GM23338 (cell line): ENCODE measurements at regions not wholly inside any gene's neighbourhood (a gene's known extent, or its start where the extent isn't known, plus 50 kb on each side); places are given as distances from the start of the nearest gene placed in this dataset.

Experiments
- ATAC-seq: fragments of 200-7000 bp; cut with Tn5 transposase; 3 replicates; pipeline ENCODE4 v1.9.1; 2020
- DNase-seq: peaks from one replicate; pipeline ENCODE4 v3.0.0-alpha.2; 2015; ENCODE audit warnings: low spot score
- H2AFZ ChIP-seq: fragments of 200-600 bp; sonication (generic); 2 replicates; pipeline ENCODE4 v1.8.0; 2016; ENCODE audit warnings: antibody characterized with exemption, mild to moderate bottlenecking, moderate library complexity
- H3F3A ChIP-seq: fragments of 200-600 bp; sonication (generic); replicated peaks from 2 replicates; pipeline ENCODE4 v1.8.0; 2017; ENCODE audit warnings: antibody characterized with exemption, mixed run types, low read depth
- H3K27ac ChIP-seq: fragments of 200-600 bp; sonication (generic); 2 replicates; pipeline ENCODE4 v1.6.1; 2016; ENCODE audit warnings: low read depth
- H3K27me3 ChIP-seq: fragments of 200-600 bp; sonication (generic); 2 replicates; pipeline ENCODE4 v1.8.0; 2016; ENCODE audit warnings: mild to moderate bottlenecking, mixed run types, moderate library complexity; ENCODE audit not compliant: insufficient read depth
- H3K36me3 ChIP-seq: fragments of 200-600 bp; sonication (generic); 2 replicates; pipeline ENCODE4 v1.8.0; 2016; ENCODE audit warnings: mild to moderate bottlenecking; ENCODE audit not compliant: insufficient read depth
- H3K4me1 ChIP-seq: fragments of 200-600 bp; sonication (generic); 2 replicates; pipeline ENCODE4 v1.8.0; 2016; ENCODE audit warnings: mild to moderate bottlenecking, moderate library complexity; ENCODE audit not compliant: insufficient read depth
- H3K4me2 ChIP-seq: fragments of 200-600 bp; sonication (generic); 2 replicates; pipeline ENCODE4 v1.7.1; 2017; ENCODE audit warnings: mixed run types
- H3K4me3 ChIP-seq: fragments of 200-600 bp; sonication (generic); 2 replicates; pipeline ENCODE4 v1.6.1; 2016; ENCODE audit warnings: mixed run types
- H3K79me2 ChIP-seq: fragments of 200-600 bp; sonication (generic); replicated peaks from 2 replicates; pipeline ENCODE4 v1.8.0; 2017; ENCODE audit warnings: mild to moderate bottlenecking; ENCODE audit not compliant: insufficient read depth
- H3K9me2 ChIP-seq: fragments of 200-600 bp; sonication (generic); 2 replicates; pipeline ENCODE4 v1.8.0; 2017; ENCODE audit not compliant: insufficient read depth
- H4K20me1 ChIP-seq: fragments of 200-600 bp; sonication (generic); replicated peaks from 2 replicates; pipeline ENCODE4 v1.8.0; 2017; ENCODE audit warnings: mild to moderate bottlenecking; ENCODE audit not compliant: insufficient read depth
- H3K27ac Mint-ChIP-seq: 2 replicates; pipeline ENCODE4 v1.8.0; 2020; ENCODE audit warnings: inconsistent platforms, mild to moderate bottlenecking, moderate library complexity, mixed read lengths
- H3K27me3 Mint-ChIP-seq: 3 replicates; pipeline ENCODE4 v1.8.0; 2022; ENCODE audit warnings: low read depth, mild to moderate bottlenecking, moderate library complexity, mixed read lengths, inconsistent platforms; ENCODE audit not compliant: insufficient read depth, poor library complexity
- H3K36me3 Mint-ChIP-seq: 3 replicates; pipeline ENCODE4 v1.8.0; 2021; ENCODE audit warnings: low read depth, mild to moderate bottlenecking, inconsistent platforms, moderate library complexity, mixed read lengths
- H3K4me1 Mint-ChIP-seq: 3 replicates; pipeline ENCODE4 v1.8.0; 2020; ENCODE audit warnings: mild to moderate bottlenecking, inconsistent platforms, mixed read lengths
- H3K4me3 Mint-ChIP-seq: 3 replicates; pipeline ENCODE4 v1.8.0; 2021; ENCODE audit warnings: moderate library complexity, mild to moderate bottlenecking, inconsistent platforms, mixed read lengths
- H3K9me3 Mint-ChIP-seq: 3 replicates; pipeline ENCODE4 v1.8.0; 2020; ENCODE audit warnings: moderate library complexity, mild to moderate bottlenecking, inconsistent platforms, mixed read lengths
- CREB1 ChIP-seq: fragments of 250-450 bp; sonication (Bioruptor Pico); IDR thresholded peaks from 2 replicates; pipeline ENCODE4 v1.5.0; 2020; ENCODE audit warnings: low read depth, mild to moderate bottlenecking, moderate library complexity
- EZH2 ChIP-seq: fragments of 200-600 bp; sonication (generic); IDR thresholded peaks from one replicate; pipeline ENCODE4 v1.8.0; 2017; ENCODE audit warnings: antibody characterized with exemption, mild to moderate bottlenecking, low read depth; ENCODE audit not compliant: unreplicated experiment
- EZH2phosphoT487 ChIP-seq: fragments of 200-600 bp; sonication (generic); IDR thresholded peaks from one replicate; pipeline ENCODE4 v1.8.1; 2018; ENCODE audit warnings: antibody characterized with exemption; ENCODE audit not compliant: unreplicated experiment
- JUNB ChIP-seq: IDR thresholded peaks from one replicate; pipeline ENCODE4 v1.6.1; 2016; ENCODE audit warnings: antibody characterized with exemption; ENCODE audit not compliant: unreplicated experiment
- NANOG ChIP-seq: IDR thresholded peaks from 2 replicates; pipeline ENCODE4 v1.6.1; 2016; ENCODE audit warnings: antibody characterized with exemption, borderline replicate concordance
- POLR2AphosphoS5 ChIP-seq: IDR thresholded peaks from 2 replicates; pipeline ENCODE4 v1.6.1; 2016; ENCODE audit warnings: antibody characterized with exemption, low read depth
- STAT1 ChIP-seq: IDR thresholded peaks from one replicate; pipeline ENCODE4 v1.6.1; 2016; ENCODE audit warnings: antibody characterized with exemption; ENCODE audit not compliant: unreplicated experiment
- ZNF114 ChIP-seq: fragments of 250-450 bp; sonication (Bioruptor Pico); IDR thresholded peaks from 2 replicates; pipeline ENCODE4 v1.5.0; 2020; ENCODE audit warnings: mild to moderate bottlenecking, moderate library complexity
- ZNF331 ChIP-seq: fragments of 250-450 bp; sonication (Bioruptor Pico); IDR thresholded peaks from 2 replicates; pipeline ENCODE4 v1.5.0; 2020; ENCODE audit warnings: low read depth, mild to moderate bottlenecking, moderate library complexity
- TF ChIP-seq, protein P1 (sequence below): IDR thresholded peaks from one replicate; pipeline ENCODE4 v1.6.1; 2018; ENCODE audit warnings: antibody characterized with exemption; ENCODE audit not compliant: unreplicated experiment
- TF ChIP-seq, protein P2 (sequence below): IDR thresholded peaks from 2 replicates; pipeline ENCODE4 v1.6.1; 2016; ENCODE audit warnings: antibody characterized with exemption
- TF ChIP-seq, protein P3 (sequence below), 2 experiments: fragments of 200-600 bp in 1 of 2; sonication (generic) in 1 of 2; conservative IDR thresholded peaks; 2 replicates each; pipeline versions ENCODE4 v1.5.1 to v1.6.1; 2016 to 2017; ENCODE audit warnings: antibody characterized with exemption in 2 of 2, low read depth in 2 of 2, mild to moderate bottlenecking in 2 of 2, moderate library complexity in 1 of 2
- TF ChIP-seq, protein P4 (sequence below): fragments of 250-450 bp; sonication (Bioruptor Pico); IDR thresholded peaks from 2 replicates; pipeline ENCODE4 v1.5.0; 2020; ENCODE audit warnings: mild to moderate bottlenecking, moderate library complexity

DNA sequence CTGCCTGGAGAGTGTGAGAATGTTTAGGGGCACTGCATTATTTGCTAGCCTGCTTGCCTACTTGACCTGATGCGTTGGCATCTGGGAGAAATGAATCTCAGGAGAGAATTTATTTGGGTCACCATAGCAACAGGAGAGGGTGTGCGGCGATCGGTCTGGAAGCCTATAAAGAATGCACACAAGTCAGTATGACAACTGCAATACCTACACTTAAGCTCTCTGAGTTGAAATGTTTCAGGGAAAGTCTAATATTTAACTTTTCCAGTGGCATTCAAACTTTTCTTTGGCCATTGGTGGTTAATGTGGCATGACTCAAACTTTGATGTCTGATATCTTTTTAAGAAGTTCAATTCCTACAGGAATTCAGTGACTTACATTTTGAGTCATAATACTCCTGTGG lies 205.1 kb downstream of the NEDD1 start:
- Histone ChIP-seq H3K79me2 (no peaks in the 10 kb centered on the region), H4K20me1 (no peaks in the 10 kb centered on the region), H2AFZ (no peak overlapping the region), H3K4me3 (no peak overlapping the region), H3F3A (no peaks in the 10 kb centered on the region), H3K4me2 (no peak overlapping the region), H3K27me3 (no peaks in the 10 kb centered on the region), H3K9me2 (0 out of 2 replicates have a peak, but pooled peaks cover 10% of the 10 kb centered on the region), H3K4me1 (no peaks in the 10 kb centered on the region), H3K27ac (no peak overlapping the region), H3K36me3 (no peaks in the 10 kb centered on the region)
- Mint-ChIP-seq H3K9me3 (peaks cover 6% of the 10 kb centered on the region; the same call in 2 of the 3 replicates), H3K27me3 (no peaks in the 10 kb centered on the region), H3K36me3 (peaks cover 6% of the 10 kb centered on the region; the same call in 1 of the 3 replicates), H3K4me3 (no peak overlapping the region), H3K4me1 (no peaks in the 10 kb centered on the region), H3K27ac (no peak overlapping the region)
- DNase-seq, result no peak
- TF ChIP-seq POLR2AphosphoS5 (no peak), JUNB (no peak), NANOG (no peak), STAT1 (no peak), EZH2 (no peak), CREB1 (CRISPR knock-in tag) (no peak), EZH2phosphoT487 (no peak), ZNF114 (CRISPR knock-in tag) (no peak), ZNF331 (CRISPR knock-in tag) (no peak)
- TF ChIP-seq, protein P1, sequence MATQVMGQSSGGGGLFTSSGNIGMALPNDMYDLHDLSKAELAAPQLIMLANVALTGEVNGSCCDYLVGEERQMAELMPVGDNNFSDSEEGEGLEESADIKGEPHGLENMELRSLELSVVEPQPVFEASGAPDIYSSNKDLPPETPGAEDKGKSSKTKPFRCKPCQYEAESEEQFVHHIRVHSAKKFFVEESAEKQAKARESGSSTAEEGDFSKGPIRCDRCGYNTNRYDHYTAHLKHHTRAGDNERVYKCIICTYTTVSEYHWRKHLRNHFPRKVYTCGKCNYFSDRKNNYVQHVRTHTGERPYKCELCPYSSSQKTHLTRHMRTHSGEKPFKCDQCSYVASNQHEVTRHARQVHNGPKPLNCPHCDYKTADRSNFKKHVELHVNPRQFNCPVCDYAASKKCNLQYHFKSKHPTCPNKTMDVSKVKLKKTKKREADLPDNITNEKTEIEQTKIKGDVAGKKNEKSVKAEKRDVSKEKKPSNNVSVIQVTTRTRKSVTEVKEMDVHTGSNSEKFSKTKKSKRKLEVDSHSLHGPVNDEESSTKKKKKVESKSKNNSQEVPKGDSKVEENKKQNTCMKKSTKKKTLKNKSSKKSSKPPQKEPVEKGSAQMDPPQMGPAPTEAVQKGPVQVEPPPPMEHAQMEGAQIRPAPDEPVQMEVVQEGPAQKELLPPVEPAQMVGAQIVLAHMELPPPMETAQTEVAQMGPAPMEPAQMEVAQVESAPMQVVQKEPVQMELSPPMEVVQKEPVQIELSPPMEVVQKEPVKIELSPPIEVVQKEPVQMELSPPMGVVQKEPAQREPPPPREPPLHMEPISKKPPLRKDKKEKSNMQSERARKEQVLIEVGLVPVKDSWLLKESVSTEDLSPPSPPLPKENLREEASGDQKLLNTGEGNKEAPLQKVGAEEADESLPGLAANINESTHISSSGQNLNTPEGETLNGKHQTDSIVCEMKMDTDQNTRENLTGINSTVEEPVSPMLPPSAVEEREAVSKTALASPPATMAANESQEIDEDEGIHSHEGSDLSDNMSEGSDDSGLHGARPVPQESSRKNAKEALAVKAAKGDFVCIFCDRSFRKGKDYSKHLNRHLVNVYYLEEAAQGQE, result no peak
- TF ChIP-seq, protein P2, sequence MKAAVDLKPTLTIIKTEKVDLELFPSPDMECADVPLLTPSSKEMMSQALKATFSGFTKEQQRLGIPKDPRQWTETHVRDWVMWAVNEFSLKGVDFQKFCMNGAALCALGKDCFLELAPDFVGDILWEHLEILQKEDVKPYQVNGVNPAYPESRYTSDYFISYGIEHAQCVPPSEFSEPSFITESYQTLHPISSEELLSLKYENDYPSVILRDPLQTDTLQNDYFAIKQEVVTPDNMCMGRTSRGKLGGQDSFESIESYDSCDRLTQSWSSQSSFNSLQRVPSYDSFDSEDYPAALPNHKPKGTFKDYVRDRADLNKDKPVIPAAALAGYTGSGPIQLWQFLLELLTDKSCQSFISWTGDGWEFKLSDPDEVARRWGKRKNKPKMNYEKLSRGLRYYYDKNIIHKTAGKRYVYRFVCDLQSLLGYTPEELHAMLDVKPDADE, result no peak
- TF ChIP-seq, protein P3, sequence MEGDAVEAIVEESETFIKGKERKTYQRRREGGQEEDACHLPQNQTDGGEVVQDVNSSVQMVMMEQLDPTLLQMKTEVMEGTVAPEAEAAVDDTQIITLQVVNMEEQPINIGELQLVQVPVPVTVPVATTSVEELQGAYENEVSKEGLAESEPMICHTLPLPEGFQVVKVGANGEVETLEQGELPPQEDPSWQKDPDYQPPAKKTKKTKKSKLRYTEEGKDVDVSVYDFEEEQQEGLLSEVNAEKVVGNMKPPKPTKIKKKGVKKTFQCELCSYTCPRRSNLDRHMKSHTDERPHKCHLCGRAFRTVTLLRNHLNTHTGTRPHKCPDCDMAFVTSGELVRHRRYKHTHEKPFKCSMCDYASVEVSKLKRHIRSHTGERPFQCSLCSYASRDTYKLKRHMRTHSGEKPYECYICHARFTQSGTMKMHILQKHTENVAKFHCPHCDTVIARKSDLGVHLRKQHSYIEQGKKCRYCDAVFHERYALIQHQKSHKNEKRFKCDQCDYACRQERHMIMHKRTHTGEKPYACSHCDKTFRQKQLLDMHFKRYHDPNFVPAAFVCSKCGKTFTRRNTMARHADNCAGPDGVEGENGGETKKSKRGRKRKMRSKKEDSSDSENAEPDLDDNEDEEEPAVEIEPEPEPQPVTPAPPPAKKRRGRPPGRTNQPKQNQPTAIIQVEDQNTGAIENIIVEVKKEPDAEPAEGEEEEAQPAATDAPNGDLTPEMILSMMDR (conservative IDR thresholded peaks at IDR 0.05; ENCODE audit: low read depth in 2 of 2), result no peak
- TF ChIP-seq, protein P4, sequence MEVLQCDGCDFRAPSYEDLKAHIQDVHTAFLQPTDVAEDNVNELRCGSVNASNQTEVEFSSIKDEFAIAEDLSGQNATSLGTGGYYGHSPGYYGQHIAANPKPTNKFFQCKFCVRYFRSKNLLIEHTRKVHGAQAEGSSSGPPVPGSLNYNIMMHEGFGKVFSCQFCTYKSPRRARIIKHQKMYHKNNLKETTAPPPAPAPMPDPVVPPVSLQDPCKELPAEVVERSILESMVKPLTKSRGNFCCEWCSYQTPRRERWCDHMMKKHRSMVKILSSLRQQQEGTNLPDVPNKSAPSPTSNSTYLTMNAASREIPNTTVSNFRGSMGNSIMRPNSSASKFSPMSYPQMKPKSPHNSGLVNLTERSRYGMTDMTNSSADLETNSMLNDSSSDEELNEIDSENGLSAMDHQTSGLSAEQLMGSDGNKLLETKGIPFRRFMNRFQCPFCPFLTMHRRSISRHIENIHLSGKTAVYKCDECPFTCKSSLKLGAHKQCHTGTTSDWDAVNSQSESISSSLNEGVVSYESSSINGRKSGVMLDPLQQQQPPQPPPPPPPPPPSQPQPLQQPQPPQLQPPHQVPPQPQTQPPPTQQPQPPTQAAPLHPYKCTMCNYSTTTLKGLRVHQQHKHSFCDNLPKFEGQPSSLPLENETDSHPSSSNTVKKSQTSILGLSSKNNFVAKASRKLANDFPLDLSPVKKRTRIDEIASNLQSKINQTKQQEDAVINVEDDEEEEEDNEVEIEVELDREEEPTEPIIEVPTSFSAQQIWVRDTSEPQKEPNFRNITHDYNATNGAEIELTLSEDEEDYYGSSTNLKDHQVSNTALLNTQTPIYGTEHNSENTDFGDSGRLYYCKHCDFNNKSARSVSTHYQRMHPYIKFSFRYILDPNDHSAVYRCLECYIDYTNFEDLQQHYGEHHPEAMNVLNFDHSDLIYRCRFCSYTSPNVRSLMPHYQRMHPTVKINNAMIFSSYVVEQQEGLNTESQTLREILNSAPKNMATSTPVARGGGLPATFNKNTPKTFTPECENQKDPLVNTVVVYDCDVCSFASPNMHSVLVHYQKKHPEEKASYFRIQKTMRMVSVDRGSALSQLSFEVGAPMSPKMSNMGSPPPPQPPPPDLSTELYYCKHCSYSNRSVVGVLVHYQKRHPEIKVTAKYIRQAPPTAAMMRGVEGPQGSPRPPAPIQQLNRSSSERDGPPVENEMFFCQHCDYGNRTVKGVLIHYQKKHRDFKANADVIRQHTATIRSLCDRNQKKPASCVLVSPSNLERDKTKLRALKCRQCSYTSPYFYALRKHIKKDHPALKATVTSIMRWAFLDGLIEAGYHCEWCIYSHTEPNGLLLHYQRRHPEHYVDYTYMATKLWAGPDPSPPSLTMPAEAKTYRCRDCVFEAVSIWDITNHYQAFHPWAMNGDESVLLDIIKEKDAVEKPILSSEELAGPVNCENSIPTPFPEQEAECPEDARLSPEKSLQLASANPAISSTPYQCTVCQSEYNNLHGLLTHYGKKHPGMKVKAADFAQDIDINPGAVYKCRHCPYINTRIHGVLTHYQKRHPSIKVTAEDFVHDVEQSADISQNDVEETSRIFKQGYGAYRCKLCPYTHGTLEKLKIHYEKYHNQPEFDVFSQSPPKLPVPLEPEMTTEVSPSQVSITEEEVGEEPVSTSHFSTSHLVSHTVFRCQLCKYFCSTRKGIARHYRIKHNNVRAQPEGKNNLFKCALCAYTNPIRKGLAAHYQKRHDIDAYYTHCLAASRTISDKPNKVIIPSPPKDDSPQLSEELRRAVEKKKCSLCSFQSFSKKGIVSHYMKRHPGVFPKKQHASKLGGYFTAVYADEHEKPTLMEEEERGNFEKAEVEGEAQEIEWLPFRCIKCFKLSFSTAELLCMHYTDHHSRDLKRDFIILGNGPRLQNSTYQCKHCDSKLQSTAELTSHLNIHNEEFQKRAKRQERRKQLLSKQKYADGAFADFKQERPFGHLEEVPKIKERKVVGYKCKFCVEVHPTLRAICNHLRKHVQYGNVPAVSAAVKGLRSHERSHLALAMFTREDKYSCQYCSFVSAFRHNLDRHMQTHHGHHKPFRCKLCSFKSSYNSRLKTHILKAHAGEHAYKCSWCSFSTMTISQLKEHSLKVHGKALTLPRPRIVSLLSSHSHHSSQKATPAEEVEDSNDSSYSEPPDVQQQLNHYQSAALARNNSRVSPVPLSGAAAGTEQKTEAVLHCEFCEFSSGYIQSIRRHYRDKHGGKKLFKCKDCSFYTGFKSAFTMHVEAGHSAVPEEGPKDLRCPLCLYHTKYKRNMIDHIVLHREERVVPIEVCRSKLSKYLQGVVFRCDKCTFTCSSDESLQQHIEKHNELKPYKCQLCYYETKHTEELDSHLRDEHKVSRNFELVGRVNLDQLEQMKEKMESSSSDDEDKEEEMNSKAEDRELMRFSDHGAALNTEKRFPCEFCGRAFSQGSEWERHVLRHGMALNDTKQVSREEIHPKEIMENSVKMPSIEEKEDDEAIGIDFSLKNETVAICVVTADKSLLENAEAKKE, result no peak
- ATAC-seq, result no peak
